ENCODE measurements at regions not wholly inside any gene's neighbourhood (a gene's known extent, or its start where the extent isn't known, plus 50 kb on each side); places are given as distances from the start of the nearest gene placed in this dataset.

DNA sequence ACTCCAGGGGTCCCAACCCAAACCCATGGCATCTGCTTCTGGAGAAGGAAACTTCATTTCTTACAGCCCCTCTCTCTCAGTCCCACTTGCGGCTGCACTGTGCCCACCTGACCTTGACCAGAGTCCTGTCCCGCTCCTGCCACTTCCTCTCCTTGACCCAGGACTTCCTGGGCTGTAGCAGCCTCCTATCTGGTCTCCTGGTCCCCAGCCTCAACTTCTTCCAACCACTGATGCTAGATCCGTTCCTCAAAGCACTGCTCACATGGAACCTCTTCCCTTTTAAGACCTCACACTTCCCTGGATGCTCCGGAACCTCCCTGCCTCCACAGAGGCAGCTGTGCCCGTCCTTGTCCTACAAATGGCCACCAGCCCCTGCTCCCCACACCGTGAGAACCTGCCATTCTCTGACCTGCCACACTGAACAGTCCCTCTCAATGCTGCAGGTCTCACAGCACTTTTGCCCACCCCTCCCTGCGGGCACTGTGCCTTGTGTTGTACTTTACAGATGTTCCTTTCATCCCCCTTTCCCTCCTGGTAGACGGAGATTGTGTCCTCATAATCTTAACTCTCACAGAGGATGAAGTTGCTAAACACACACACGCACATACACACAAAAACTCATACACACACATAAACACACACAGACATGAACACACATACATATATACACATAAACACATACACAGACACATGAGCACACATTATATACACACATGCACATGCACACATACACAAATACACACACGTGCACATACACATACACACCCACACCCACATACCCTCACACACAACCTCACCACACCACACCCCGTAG, 59.6 kb upstream of the NXT1 start:
- peaks cover 2% of the 10 kb centered on the region for H3K27me3 Mint-ChIP-seq
- ATAC-seq, result no peak
- H3K27ac Mint-ChIP-seq, result no peak overlapping the region
- no peak for TF ChIP-seq CTCF (IDR thresholded peaks at IDR 0.05)
- no peak overlapping the region for H3K4me3 Mint-ChIP-seq
- intact Hi-C loops (cut with micrococcal nuclease), result no loop called here
- H3K4me1 Mint-ChIP-seq (ENCODE audit: low read depth), result no peaks in the 10 kb centered on the region
- ChIA-PET CTCF (no interaction called here), POLR2A (no interaction called here)
- H3K36me3 Mint-ChIP-seq (ENCODE audit: low read depth), result no peaks in the 10 kb centered on the region
- no peaks in the 10 kb centered on the region for H3K9me3 Mint-ChIP-seq
- no peak for DNase-seq

DNA sequence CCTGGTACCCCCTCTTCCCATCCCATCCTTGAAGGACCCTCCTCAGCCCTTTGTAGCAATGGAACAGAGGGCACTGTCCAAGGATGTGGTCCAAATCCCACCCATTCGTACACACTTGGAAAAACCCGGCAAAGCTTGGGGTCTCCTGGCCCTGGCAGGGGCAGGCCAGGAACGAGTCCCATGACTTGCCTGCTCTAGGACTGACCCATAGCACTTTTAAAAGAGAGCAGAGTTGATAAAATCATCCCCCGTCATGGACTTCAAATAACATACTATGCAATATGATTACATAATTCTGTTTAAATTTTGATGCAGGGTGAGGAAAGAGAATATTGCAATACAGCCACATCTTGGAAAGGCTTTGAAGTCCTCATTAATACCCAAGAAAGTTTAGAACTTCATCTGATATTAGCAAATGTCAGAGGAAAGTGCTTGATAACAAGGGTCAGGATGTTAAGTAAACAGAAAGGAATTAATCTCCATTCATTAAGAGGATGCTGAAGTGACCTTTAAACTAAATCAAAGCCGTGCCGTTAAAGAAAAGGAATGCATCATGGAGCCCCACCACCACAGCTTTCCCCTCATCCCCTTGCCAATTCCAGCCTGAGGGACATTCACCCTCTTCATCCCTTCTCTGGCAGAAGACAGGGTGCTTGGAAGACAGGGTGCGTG, 60.7 kb upstream of the NXT1 start:
- Mint-ChIP-seq H3K27ac (no peak overlapping the region), H3K9me3 (no peaks in the 10 kb centered on the region), H3K36me3 (ENCODE audit: low read depth) (no peaks in the 10 kb centered on the region), H3K4me1 (ENCODE audit: low read depth) (no peaks in the 10 kb centered on the region), H3K4me3 (no peak overlapping the region), H3K27me3 (peaks cover 2% of the 10 kb centered on the region)
- ChIA-PET POLR2A (interaction anchor here (0.6 kb wide), 1 partner anchor 9 kb away, joined by 3 read pairs; no protein-coding TSS in a partner anchor), CTCF (no interaction called here)
- ATAC-seq (no peak), DNase-seq (no peak)
- intact Hi-C loops (cut with micrococcal nuclease), result no loop called here
- no peak for TF ChIP-seq CTCF (IDR thresholded peaks at IDR 0.05)

DNA sequence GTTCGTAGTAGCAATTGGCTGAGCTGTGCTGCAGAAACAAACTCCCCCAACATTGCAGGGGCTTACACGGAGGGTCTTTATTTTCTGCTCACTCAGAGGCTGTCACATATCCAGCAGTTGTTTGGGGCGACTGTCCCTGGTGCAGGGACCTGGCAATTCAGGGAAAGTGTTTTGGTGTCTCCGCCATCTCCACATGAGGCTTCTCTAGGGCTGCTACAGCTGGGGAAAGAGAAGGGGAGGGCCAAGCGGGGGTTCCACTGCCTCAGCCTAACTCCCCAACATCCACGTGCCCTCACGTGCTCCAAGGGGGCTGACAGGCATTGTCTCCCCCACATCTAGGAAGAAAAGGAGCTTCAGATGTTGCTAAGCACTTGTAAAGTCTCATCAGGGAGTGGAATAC, 61.3 kb upstream of the NXT1 start:
- Mint-ChIP-seq H3K27me3 (peaks cover 7% of the 10 kb centered on the region), H3K4me1 (ENCODE audit: low read depth) (no peaks in the 10 kb centered on the region), H3K9me3 (no peaks in the 10 kb centered on the region), H3K27ac (no peak overlapping the region), H3K4me3 (no peak overlapping the region), H3K36me3 (ENCODE audit: low read depth) (no peaks in the 10 kb centered on the region)
- TF ChIP-seq CTCF (IDR thresholded peaks at IDR 0.05), result no peak
- no peak for ATAC-seq
- ChIA-PET POLR2A (interaction anchor here (0.6 kb wide), 1 partner anchor 8 kb away, joined by 3 read pairs; no protein-coding TSS in a partner anchor), CTCF (no interaction called here)
- DNase-seq, result no peak
- intact Hi-C loops (cut with micrococcal nuclease), result no loop called here

- Mint-ChIP-seq H3K27ac (no peak overlapping the region), H3K36me3 (ENCODE audit: low read depth) (no peaks in the 10 kb centered on the region), H3K4me3 (no peak overlapping the region), H3K9me3 (no peaks in the 10 kb centered on the region), H3K27me3 (peaks cover 7% of the 10 kb centered on the region), H3K4me1 (ENCODE audit: low read depth) (no peaks in the 10 kb centered on the region)
- ATAC-seq (no peak), DNase-seq (no peak)
- POLR2A ChIA-PET, result no interaction called here
- CTCF ChIA-PET, result no interaction called here
- intact Hi-C loops (cut with micrococcal nuclease), result no loop called here
- TF ChIP-seq CTCF (IDR thresholded peaks at IDR 0.05), result no peak
These were observed 63.0 kb upstream of the NXT1 start for GRCh38 chr20:23287354-23288190.

All from activated CD8-positive, alpha-beta T cell treated with anti-CD3 and anti-CD28 coated beads for 36 hours (primary cell).